ENCODE measurements at regions not wholly inside any gene's neighbourhood (a gene's known extent, or its start where the extent isn't known, plus 50 kb on each side); places are given as distances from the start of the nearest gene placed in this dataset.

DNA sequence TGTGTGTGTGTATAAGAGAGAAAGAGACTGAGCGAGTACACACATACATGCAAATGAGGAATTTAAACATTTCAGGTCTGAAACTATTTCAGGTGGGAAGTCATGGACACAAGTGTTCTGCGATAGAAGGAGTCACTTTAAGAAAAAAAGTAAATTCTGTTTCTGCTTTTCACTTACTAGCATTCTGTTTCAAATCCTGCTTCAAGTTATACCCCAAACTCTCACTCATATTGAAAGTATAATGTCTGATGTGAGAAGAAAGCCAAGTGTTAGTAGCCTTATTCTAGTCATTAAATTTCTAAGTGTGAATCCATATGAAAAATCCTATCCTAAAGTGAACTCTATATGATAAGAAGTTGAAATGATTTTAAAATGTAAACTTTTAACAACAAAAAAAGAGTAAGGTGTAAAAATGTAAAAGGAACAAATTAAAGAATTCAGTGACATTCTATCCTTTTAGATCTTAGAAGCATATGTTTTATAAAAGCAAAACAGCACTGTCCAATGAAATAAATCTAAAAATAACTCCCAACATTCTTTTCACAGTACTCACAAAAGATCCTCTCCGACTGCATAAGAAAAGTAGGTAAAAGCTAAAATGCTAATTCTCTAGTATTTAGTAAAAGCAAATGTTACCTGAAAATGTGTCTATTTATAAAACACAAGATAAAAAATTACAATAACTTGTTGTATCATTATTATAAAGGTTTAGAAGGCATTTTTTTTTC is 570.6 kb downstream of the ZEB2 start (continued):
- TF ChIP-seq TAF1 (IDR thresholded peaks at IDR 0.05; ENCODE audit: control insufficient read depth, extremely low read depth, insufficient read depth, low read length, severe bottlenecking), result no peak
- no peak for TF ChIP-seq TFE3 (CRISPR knock-in tag; IDR thresholded peaks at IDR 0.05)
- TF ChIP-seq GTF2F1 (IDR thresholded peaks at IDR 0.05; ENCODE audit: low read depth, low read length), result no peak
- no peak for TF ChIP-seq ZNF41 (CRISPR knock-in tag; conservative IDR thresholded peaks at IDR 0.05)
- no peak for TF ChIP-seq ZHX1 (conservative IDR thresholded peaks at IDR 0.05; ENCODE audit: low read length)
- TF ChIP-seq POU5F1 (IDR thresholded peaks at IDR 0.05; ENCODE audit: borderline replicate concordance, low read depth, low read length, partially characterized antibody), result no peak
- TF ChIP-seq, protein P1, sequence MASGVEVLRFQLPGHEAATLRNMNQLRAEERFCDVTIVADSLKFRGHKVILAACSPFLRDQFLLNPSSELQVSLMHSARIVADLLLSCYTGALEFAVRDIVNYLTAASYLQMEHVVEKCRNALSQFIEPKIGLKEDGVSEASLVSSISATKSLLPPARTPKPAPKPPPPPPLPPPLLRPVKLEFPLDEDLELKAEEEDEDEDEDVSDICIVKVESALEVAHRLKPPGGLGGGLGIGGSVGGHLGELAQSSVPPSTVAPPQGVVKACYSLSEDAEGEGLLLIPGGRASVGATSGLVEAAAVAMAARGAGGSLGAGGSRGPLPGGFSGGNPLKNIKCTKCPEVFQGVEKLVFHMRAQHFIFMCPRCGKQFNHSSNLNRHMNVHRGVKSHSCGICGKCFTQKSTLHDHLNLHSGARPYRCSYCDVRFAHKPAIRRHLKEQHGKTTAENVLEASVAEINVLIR (CRISPR knock-in tag; IDR thresholded peaks at IDR 0.05), result no peak
- TF ChIP-seq ELK3 (CRISPR knock-in tag; IDR thresholded peaks at IDR 0.05), result no peak
- no peak for TF ChIP-seq TFAM (CRISPR knock-in tag; conservative IDR thresholded peaks at IDR 0.05)
- TF ChIP-seq IRF1 (CRISPR knock-in tag; IDR thresholded peaks at IDR 0.05; ENCODE audit: borderline replicate concordance), result no peak
- TF ChIP-seq IRF9 (tag; IDR thresholded peaks at IDR 0.05), result no peak
- no peak for TF ChIP-seq FIP1L1 (IDR thresholded peaks at IDR 0.05; ENCODE audit: low read depth, low read length, poor library complexity, severe bottlenecking)
